GM18502 (cell line): ENCODE measurements at regions not wholly inside any gene's neighbourhood (a gene's known extent, or its start where the extent isn't known, plus 50 kb on each side); places are given as distances from the start of the nearest gene placed in this dataset.
"Not testable (repeated sequence)": the region's sequence is repeated elsewhere in the genome, so short reads cannot be mapped to it uniquely, and the experiment has no call there.

ENCODE experiments used
- ATAC-seq: cut with Tn5 transposase; IDR thresholded peaks from one replicate; pipeline ENCODE4 v1.9.1; 2021; ENCODE audit warnings: mild to moderate bottlenecking; ENCODE audit not compliant: unreplicated experiment, poor library complexity

GRCh38 chr7:13715534-13715933, 273.9 kb downstream of the ETV1 start:
- no peak for ATAC-seq

- ATAC-seq = no peak
Measured at GRCh38 chr7:13717031-13717430, 272.4 kb downstream of the ETV1 start.

GRCh38 chr7:13724191-13724976, 265.1 kb downstream of the ETV1 start:
- ATAC-seq = no peak

GRCh38 chr7:13724977-13725566, 264.4 kb downstream of the ETV1 start:
- ATAC-seq = no peak

GRCh38 chr7:13725591-13725990, 263.9 kb downstream of the ETV1 start:
- ATAC-seq = no peak

- ATAC-seq = no peak
Measured at GRCh38 chr7:13727279-13727678, 262.2 kb downstream of the ETV1 start.

GRCh38 chr7:13727751-13728150, 261.7 kb downstream of the ETV1 start:
- ATAC-seq = no peak

- ATAC-seq = not testable (repeated sequence)
Measured at GRCh38 chr7:13728430-13728829, 261.0 kb downstream of the ETV1 start.

- no peak for ATAC-seq
Measured at GRCh38 chr7:13731643-13732042, 257.8 kb downstream of the ETV1 start.

- ATAC-seq = no peak
Measured at GRCh38 chr7:13737563-13737962, 251.9 kb downstream of the ETV1 start.

- no peak for ATAC-seq
Measured at GRCh38 chr7:13742126-13742525, 247.3 kb downstream of the ETV1 start.

GRCh38 chr7:13742811-13743210, 246.7 kb downstream of the ETV1 start:
- no peak for ATAC-seq

- no peak for ATAC-seq
Measured at GRCh38 chr7:13743226-13743625, 246.2 kb downstream of the ETV1 start.

- no peak for ATAC-seq
Measured at GRCh38 chr7:13745530-13745929, 243.9 kb downstream of the ETV1 start.

- no peak for ATAC-seq
Measured at GRCh38 chr7:13748998-13749397, 240.5 kb downstream of the ETV1 start.

GRCh38 chr7:13749636-13750035, 239.8 kb downstream of the ETV1 start:
- ATAC-seq = no peak

- no peak for ATAC-seq
Measured at GRCh38 chr7:13751766-13752165, 237.7 kb downstream of the ETV1 start.

- no peak for ATAC-seq
Measured at GRCh38 chr7:13757841-13758240, 231.6 kb downstream of the ETV1 start.

- not testable (repeated sequence) for ATAC-seq
Measured at GRCh38 chr7:13765853-13766252, 223.6 kb downstream of the ETV1 start.

- ATAC-seq = no peak
Measured at GRCh38 chr7:13770305-13770704, 219.2 kb downstream of the ETV1 start.

GRCh38 chr7:13774976-13775375, 214.5 kb downstream of the ETV1 start:
- ATAC-seq = no peak

GRCh38 chr7:13777242-13777641, 212.2 kb downstream of the ETV1 start:
- ATAC-seq = no peak
